Type B pancreatic cell (in vitro differentiated cells): ENCODE measurements at regions not wholly inside any gene's neighbourhood (a gene's known extent, or its start where the extent isn't known, plus 50 kb on each side); places are given as distances from the start of the nearest gene placed in this dataset.

Source experiments
- DNase-seq: peaks from one replicate; pipeline ENCODE4 v3.0.0; 2021; ENCODE audit warnings: mixed read lengths; ENCODE audit not compliant: unreplicated experiment; ENCODE audit errors: extremely low spot score
- H3K27ac Mint-ChIP-seq: 2 replicates; pipeline ENCODE4 v1.8.0; 2021; ENCODE audit warnings: mild to moderate bottlenecking, mixed read lengths
- H3K27me3 Mint-ChIP-seq: 2 replicates; pipeline ENCODE4 v1.8.0; 2021; ENCODE audit warnings: mixed read lengths
- H3K36me3 Mint-ChIP-seq: 2 replicates; pipeline ENCODE4 v1.8.0; 2021; ENCODE audit warnings: mixed read lengths
- H3K4me1 Mint-ChIP-seq: one replicate; pipeline ENCODE4 v1.8.0; 2021; ENCODE audit warnings: mixed read lengths; ENCODE audit not compliant: unreplicated experiment
- H3K4me3 Mint-ChIP-seq: 2 replicates; pipeline ENCODE4 v1.8.0; 2021; ENCODE audit warnings: mild to moderate bottlenecking, mixed read lengths
- H3K9me3 Mint-ChIP-seq: 2 replicates; pipeline ENCODE4 v1.8.0; 2021; ENCODE audit warnings: mixed read lengths
- CTCF ChIP-seq: fragments of 200-600 bp; sonication (generic); conservative IDR thresholded peaks from 2 replicates; pipeline ENCODE4 v1.5.0; 2021; ENCODE audit warnings: antibody characterized with exemption, mild to moderate bottlenecking

- H3K4me3 Mint-ChIP-seq = no peak overlapping the region
- no peak for DNase-seq
- no peak for TF ChIP-seq CTCF
- H3K27ac Mint-ChIP-seq = no peak overlapping the region
- H3K9me3 Mint-ChIP-seq = no peaks in the 10 kb centered on the region
- peaks cover 3% of the 10 kb centered on the region for H3K27me3 Mint-ChIP-seq
- H3K36me3 Mint-ChIP-seq = no peaks in the 10 kb centered on the region
- peaks cover 8% of the 10 kb centered on the region for H3K4me1 Mint-ChIP-seq
These were observed 365.9 kb downstream of the GADD45G start for GRCh38 chr9:89970701-89971100.

- Mint-ChIP-seq H3K27ac (no peak overlapping the region), H3K4me3 (no peak overlapping the region), H3K36me3 (no peaks in the 10 kb centered on the region), H3K27me3 (peaks cover 3% of the 10 kb centered on the region), H3K4me1 (peaks cover 8% of the 10 kb centered on the region), H3K9me3 (no peaks in the 10 kb centered on the region)
- no peak for DNase-seq
- no peak for TF ChIP-seq CTCF
These were observed 367.7 kb downstream of the GADD45G start for GRCh38 chr9:89972535-89972934.

GRCh38 chr9:89974582-89974981, 369.8 kb downstream of the GADD45G start:
- no peak overlapping the region for H3K4me3 Mint-ChIP-seq
- no peak overlapping the region for H3K27ac Mint-ChIP-seq

GRCh38 chr9:89975024-89975423, 370.2 kb downstream of the GADD45G start:
- no peak for TF ChIP-seq CTCF
- Mint-ChIP-seq H3K27ac (no peak overlapping the region), H3K4me3 (no peak overlapping the region), H3K9me3 (no peaks in the 10 kb centered on the region), H3K27me3 (peaks cover 11% of the 10 kb centered on the region), H3K36me3 (no peaks in the 10 kb centered on the region), H3K4me1 (peaks cover 6% of the 10 kb centered on the region)
- no peak for DNase-seq

More at GRCh38 chr9:89974582-89974981, 369.8 kb downstream of the GADD45G start:
- Mint-ChIP-seq H3K9me3 (no peaks in the 10 kb centered on the region), H3K27me3 (peaks cover 11% of the 10 kb centered on the region), H3K4me1 (peaks cover 8% of the 10 kb centered on the region), H3K36me3 (no peaks in the 10 kb centered on the region)
- no peak for TF ChIP-seq CTCF
- DNase-seq = no peak

GRCh38 chr9:89975630-89976029, 370.8 kb downstream of the GADD45G start:
- Mint-ChIP-seq H3K27ac (no peak overlapping the region), H3K36me3 (no peaks in the 10 kb centered on the region), H3K4me1 (peaks cover 6% of the 10 kb centered on the region), H3K4me3 (no peak overlapping the region), H3K9me3 (no peaks in the 10 kb centered on the region), H3K27me3 (peaks cover 16% of the 10 kb centered on the region)
- DNase-seq = no peak
- no peak for TF ChIP-seq CTCF

- Mint-ChIP-seq H3K9me3 (peaks cover 5% of the 10 kb centered on the region), H3K27ac (no peak overlapping the region), H3K36me3 (no peaks in the 10 kb centered on the region), H3K27me3 (peaks cover 24% of the 10 kb centered on the region), H3K4me1 (peaks cover 6% of the 10 kb centered on the region), H3K4me3 (no peak overlapping the region)
- no peak for DNase-seq
- TF ChIP-seq CTCF = peak; percentile 51
These were observed 373.4 kb downstream of the GADD45G start for GRCh38 chr9:89978185-89978584.
